Lung microvascular endothelial cell (primary cell): ENCODE measurements at regions not wholly inside any gene's neighbourhood (a gene's known extent, or its start where the extent isn't known, plus 50 kb on each side); places are given as distances from the start of the nearest gene placed in this dataset.
"Not testable (repeated sequence)": the region's sequence is repeated elsewhere in the genome, so short reads cannot be mapped to it uniquely, and the experiment has no call there.

Source experiments
- DNase-seq, 2 donors: peaks; one replicate each; pipeline versions ENCODE4 v3.0.0 to v3.0.0-alpha.2; 2010; ENCODE audit warnings: low read depth in 2 of 2

DNA sequence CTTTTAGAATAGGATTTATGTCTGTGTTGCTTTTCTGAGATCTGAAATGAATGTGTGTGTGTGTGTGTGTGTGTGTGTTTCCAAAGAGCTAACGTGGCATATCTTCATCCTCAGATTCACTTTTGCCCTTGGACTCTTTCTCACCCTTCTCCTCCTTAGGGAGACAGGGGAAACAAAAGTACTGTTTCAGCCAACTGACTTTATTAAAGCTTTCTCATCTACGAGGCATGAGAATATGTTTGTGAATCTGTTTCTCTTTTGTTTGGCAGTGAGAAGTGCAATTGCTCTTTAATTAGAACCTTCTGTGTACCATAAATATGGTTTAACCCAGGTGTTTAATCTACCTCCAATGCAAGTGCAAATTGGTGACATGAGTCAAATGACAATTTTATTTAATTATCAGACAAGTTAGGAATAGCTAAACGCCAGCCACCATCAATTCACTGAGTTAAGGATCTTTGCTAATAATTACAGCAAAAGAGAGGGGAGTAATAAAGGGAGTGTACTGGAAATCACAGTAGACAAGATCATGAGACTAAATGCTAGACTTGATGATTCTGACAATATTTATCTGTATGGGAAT, 186.4 kb upstream of the COL3A1 start:
- no peak for DNase-seq

DNA sequence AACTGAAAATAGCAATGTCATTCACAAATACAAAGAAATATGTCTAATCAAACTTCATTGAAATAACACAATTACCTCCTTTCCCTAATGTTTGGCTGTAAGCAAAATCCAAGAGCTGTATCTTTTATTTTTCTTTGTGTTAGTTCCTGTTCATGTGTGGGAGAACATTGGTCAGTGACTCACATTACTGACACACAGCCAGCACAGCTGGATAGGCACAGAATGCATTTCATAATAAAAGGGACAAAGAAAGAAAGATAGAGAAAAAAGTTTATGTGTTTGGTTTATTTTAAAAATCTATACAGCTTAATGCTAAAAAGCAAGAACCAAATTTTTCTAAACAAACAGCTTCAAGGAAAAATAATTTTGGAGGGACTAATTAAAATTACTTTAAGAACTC, 185.6 kb upstream of the COL3A1 start:
- DNase-seq, result peak; percentile 58 to 88

DNA sequence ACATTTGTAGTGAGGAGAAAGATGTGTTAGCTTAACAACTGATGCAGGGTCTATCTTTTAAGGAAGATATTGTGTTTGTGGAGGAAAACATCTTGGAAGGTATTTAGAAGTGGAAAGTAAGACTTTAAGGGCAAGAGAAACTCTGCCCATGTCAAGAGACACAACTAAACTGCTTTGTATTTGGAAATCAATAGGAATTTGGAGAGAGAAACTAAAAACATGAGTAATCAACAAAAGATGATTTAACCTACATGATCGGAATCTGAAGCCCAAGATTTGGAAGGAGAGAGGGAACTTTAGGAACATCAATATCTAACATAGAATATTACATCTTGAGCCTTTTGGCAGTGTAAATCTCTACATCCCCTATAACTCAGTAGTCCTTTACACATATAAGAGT, 184.2 kb upstream of the COL3A1 start:
- DNase-seq, result no peak

DNA sequence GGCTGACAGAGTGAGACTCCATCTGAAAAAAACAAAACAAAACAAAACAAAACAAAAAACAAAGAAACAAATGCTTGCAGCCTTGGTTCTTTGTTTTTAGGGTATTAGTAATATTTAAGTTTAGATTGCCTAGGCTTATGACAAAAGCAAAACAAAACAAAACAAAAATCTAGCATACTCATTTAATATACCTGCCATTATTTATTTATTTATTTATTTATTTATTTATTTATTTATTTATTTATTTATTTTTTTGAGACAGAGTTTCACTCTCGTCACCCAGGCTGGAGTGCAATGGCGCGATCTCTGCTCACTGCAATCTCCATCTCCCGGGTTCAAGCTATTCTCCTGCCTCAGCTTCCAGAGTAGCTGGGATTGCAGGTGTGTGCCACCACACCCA, 179.7 kb upstream of the COL3A1 start:
- not testable (repeated sequence) for DNase-seq

DNA sequence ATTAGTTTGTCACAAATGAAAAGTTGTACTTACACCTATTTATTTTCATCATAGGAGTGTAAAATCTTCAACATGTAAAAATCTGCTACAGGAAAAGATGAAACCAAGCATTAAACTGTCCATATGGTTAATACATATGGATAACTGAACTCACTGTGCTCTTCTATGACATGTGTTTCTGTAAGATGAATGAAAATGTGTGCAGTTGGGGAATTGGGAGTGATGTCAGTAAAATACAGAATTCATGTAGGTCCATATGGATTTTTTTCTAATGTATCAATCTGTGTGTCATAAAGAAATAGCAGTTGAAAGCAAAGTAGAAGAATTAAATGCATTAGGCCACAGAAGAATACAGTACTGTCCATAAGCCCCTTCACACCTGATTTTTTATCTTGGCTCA, 178.4 kb upstream of the COL3A1 start:
- DNase-seq, result no peak

DNA sequence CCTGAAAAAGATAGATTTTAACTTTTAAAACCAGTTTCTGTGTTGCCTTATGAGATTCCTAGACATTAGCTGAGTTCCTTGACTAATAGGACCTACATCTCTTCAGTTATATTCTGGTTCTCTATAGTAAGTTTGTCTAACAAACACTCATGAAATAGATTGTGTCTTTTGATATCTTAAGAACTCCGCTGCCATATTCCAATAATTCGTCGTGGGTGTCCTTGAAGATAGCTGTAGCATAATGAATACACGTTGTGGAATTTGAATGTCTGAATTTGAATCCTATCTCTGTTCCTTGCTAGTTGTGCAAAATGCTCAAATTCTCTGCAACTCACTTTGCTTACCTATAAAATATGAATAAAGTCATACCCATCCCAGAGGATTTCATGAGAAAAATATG, 176.8 kb upstream of the COL3A1 start:
- no peak for DNase-seq

DNA sequence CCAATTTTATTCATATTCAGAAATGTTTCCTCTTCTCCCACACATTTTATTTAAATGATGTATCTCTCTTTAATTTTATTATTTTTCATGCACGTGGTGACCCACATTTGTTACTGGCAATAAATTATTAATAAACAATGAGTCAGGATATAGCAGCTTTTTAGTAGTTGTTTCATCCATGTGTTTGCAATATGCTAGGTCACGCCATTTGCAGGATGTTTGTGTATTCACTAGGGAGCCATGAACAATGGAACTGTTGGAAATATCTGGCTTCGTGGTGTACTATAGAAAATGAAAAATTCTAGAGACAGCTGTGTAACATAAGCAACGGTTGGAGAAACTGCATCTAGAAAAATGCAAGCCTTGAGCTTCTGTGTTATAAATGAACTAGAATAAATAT, 176.0 kb upstream of the COL3A1 start:
- peak; percentile 65 to 91 for DNase-seq

DNA sequence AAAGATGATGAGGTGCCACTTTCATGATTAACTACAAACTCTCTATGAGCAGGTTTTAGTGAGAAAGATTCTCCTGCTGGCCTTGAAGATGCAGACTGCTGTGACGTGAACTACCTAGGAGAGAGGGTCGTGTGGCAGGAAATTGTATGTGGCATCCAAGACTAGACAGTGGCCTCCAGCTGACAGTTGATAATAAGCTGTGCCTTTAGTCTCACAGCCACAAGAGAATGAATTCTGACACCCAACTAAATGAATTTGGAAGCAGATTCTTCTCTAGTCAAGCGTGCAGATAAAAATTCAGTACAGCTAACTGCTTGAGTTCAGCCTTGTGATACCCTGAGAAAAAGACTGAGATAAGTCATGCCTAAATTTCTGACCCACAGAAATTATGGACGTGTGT, 169.0 kb upstream of the COL3A1 start:
- DNase-seq, result no peak

DNA sequence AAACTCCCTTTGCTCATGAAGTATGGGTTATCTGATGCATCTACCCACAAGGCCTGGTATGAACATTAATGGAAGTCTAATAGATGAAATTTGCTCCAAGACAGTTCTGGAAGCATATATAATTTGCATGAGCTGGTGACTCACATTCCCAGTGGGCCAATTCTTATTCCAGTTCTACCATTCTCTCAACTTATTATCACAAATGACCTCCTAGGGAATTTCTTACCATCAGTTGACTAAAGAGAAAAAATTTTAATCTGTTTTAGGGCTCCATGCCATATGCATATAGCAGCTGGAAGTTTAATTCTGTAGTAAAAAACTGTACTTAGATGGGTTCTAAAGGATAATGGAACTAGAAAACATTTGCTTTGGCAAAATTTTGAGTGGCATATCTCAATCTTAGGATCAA, 165.2 kb upstream of the COL3A1 start:
- no peak for DNase-seq

DNA sequence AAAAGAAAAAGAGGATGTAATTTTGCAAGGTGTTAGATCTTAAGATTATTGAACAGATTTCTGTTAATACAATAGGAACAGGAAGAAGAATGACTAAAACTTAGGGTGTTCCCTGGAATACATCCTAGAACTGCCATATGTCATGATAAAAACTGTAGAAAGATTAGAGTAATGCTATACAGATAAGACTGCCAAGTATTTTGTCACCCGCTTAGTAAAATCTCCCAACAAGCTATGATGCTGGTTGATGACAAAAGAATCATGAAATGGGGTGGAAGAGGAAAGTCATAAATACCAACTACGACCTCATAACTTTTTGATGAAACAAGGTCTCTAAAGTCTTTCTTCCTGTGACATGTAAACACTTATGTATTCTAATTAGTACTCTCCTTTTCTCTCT, 163.6 kb upstream of the COL3A1 start:
- no peak for DNase-seq

DNA sequence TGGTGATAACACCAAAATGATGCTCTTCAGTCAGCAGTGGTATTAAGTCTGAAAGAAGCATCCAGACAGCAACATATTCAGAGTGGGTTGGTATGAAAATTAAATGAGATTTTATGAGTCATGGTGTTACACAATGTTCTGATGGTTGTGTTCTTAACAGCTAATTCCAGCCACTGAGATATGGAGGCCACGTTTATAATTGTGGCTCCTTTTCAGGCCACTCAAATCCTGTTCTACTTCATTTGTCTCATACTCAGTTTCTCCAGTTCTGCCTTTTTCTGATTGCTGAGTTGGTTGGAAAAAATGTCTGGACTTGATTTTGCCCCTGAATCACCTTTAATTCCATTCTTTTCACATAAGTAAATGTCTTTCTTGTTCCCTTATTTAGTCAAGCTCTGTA, 162.7 kb upstream of the COL3A1 start:
- DNase-seq, result no peak

DNA sequence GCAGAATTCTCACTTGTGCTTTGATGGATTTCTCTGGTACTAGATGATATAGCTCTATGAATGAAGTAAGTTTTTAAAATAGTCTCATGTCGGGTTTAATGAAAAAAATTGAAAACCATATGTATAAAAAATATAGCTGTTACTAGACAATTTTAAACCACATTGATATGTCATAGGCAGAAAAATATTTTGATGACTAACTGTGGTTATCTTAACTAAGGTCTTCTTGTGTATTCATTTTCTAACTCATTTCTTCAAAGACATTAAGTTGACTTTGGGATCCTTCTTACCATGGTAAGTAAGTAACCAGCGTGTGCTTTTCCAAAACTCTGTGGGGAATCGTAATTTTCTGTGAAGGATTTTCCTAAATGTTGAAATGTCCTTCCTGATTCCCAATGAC, 160.9 kb upstream of the COL3A1 start:
- no peak for DNase-seq

DNA sequence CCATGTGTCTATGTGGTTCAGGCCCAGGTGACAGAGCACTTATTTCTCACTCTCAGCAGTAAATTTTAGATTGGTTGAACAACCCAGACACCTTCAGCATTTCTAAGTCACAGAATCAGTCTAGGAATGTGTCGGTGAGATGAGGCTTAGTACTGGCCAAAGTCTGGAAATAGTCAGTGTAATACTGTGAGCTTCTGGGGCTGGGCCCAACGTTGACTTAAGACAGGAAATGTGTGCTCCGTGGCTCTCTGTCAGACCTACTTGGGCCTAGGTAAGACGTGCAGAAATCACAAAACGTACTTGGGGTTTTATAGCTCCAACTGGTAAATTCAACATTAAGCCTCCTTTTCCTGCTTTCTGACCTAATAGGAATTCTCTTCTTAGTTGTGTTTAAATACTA, 160.3 kb upstream of the COL3A1 start:
- no peak for DNase-seq

DNA sequence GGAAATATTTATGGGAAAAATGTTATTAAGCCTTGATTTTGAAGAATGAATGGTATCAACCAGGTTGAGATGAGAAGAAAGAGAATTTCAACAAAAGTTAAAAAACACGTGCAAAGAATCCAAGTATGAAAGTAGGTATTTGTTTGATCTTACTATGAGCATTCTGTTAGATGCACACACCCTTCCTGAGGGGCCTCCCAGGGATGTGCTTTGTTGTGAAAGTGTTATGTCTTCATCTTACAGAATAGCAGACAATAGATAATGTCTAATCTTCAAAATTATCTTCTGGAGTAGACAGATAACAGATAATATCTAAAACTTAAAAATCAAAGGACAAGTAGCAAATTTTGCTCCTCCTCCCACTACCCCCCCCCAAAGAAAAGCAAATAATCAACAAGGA, 155.2 kb upstream of the COL3A1 start:
- DNase-seq, result no peak

DNA sequence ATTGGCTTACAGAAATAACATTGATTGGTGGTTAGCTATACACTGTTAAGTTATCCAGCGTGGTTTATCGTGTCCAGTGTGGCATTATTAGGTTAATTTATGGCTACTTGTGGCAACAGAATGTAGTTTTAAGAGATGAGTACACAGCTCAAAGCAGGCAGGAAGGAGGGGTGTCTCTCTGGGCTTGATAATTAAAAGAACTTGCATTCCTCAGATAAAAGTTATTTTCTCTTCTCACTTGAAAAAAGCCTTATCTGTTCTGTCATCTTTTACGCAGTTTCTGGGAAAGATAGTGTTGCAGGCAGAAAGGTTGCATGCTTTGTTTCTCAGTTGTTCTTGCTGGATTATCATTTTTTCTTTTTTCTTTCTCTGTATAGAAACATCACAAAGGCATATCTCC, 154.4 kb upstream of the COL3A1 start:
- no peak for DNase-seq

DNA sequence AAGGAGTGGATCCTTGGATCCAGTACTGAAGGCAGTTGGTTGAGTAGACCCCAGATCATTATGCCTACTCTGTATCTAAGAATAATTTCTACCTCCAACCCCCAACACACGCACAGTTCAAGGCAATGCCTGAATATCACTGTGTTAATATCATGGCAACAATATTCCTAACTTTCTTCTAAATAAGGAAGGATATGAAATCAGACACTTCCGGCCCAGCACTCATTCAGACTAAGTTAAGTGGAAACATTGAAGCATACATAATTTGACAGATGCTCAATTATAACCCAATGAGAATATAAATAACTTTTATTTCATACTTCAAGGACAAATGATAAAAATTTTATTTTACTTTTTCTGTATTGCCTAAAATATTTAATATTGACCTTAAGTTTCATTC, 153.6 kb upstream of the COL3A1 start:
- peak in 1 of 2 donors; percentile 73 for DNase-seq

DNA sequence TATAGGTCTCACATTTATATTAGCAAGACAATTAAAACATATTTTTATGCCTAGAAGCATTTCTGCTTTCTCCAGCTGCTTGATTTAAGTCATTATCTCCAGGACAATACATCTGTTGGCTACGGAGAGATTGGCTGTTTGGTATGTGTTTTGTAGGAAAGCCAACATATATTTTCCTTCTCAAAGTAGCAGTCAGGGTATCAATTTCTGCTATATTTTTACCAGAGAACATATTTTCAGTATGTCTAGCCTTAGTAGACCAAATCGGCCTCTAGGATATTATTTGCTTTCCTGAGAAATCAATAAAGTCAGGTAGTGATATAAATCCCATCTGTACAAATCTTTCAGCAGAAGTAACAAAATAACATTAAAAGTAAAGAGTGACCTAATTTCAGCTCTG, 150.0 kb upstream of the COL3A1 start:
- DNase-seq, result no peak

DNA sequence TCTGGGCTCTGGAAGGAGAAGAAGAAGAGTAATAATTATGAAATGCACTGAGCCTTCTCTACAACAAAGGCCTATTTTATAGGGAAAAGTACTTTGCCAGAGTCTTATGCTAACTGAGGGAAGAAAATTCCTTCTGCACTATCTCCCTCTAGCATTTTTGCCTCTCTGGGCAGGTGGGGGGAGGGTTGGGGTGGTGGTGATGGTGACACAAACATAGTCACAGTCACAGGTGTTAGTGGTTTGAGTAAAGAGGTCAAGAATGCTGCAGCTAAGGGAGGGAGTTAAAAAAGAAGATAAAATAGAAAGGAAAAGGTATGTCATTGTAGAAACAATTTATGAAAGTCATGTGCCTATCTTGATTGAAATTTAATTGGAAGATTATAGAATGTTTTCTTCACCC, 140.8 kb upstream of the COL3A1 start:
- DNase-seq, result no peak

DNA sequence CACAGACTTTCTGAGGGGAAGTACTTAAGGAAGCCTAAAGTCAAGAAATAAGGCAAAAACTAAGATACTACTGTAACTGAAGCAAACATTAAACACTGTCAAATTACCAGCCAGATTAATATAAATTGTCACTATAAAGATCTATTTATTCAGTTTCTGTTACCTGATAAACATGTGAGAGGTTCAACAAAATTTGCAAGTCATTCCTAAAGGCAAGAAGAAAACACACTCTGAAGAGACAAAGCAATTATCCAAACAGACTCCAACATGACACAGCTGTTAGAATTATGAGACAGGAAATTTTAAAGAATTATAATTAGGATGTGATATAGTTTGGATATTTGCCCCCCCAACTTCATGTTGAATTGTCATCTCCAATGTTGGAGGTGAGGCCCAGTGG, 140.4 kb upstream of the COL3A1 start:
- no peak for DNase-seq

DNA sequence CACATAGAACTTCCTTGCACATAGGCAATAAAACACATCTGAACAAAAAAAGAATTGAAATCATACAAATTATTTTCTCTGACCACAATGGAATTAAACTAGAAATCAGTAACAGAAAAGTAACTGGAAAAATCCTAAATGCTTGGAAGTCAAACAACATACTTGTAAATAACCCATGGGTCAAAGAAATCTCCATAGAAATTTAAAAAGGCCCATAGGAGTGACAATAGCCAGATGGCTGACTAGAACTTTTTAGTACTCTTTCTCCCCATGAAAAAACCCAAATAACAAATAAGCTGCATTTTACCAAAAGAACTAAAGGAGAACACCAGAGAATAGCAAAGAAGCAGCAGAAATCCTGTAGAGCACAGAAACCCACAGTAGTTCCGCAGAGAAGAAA, 139.2 kb upstream of the COL3A1 start:
- DNase-seq, result no peak

DNA sequence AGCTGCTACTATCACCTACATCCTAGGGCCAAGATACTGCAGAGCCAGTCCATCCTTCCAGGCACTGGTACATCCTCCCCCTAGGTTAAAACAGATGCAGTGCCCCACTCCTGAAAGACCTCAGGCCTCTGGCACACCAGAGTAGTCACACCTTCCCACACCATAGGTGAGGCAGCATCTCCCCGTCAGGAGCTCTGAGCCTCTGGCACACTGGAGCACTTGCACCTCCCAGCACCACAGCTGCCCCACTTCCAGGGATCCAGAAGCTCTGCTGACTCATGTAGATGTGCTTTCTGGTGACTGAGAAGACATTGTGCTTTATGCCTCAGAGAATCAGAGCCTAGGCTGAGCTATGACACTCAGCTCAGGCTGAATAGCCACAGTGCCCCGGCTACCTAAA, 138.4 kb upstream of the COL3A1 start:
- no peak for DNase-seq

DNA sequence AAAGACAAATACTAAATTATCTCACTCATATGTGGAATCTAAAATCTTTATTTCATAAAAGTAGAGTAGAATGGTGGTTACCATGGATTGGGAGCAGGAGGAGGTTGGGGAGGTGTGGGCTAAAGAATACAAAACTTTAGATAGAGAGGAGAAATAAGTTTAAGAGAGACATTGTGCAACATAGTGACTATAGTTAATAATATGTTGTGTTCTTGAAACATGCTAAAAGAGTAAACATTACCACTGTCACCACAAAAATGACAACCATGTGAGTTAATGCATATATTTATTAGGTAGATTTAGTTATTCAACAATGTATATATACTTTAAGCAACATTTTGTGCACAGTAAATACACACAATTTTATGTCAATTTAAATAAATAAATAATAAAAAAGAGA, 128.5 kb upstream of the COL3A1 start:
- no peak for DNase-seq

DNA sequence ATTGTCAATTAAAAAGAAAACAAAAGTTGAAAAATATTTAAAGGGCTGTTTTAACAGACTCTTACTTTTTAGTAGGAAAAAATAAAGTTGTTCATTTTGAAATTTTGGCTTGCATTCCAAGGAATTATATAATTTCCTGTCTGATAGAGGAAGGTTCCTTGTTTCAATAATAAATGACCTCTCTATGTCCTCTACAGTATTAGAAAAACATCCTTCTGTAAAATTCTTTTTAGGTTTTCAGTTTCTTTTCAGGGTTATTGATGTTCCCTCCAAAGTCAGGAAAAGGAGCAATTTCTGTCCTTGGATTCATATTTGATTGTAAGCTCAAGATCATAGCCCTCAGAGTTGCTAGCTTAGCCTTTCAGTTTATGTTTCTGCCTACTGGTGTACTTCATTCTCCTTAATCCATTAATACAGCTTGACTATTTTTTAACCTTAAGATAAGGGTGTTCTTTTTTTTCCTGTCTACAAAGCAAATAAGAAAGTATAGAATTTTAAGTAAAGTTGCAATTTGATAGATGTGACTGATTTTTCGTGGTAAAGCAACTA, 125.2 kb upstream of the COL3A1 start:
- DNase-seq, result peak in 1 of 2 donors; percentile 28

DNA sequence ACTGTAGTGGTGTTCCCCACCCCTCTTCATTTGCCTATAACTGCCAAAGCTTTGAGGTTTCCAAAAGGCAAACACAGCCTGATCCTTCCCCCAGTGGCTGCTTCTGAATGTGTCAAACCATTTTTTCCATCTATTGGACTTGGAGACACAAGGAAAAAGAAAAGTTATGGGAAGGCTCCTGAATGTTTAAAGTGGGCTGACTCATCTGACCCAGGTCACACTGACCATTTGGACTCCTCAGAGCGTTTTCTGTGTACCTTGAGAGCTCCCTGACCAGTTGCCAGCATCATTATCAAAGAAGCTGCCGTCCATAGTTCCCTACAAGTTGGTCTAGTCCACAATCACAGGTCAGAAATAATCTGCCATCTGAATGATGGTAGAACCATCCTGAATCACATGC, 123.4 kb upstream of the COL3A1 start:
- DNase-seq, result no peak
